PC-3 (cell line): ENCODE measurements at regions not wholly inside any gene's neighbourhood (a gene's known extent, or its start where the extent isn't known, plus 50 kb on each side); places are given as distances from the start of the nearest gene placed in this dataset.

Experiments used
- EZH2 ChIP-seq: fragments of 300-600 bp; sonication (generic); IDR thresholded peaks from one replicate; pipeline ENCODE4 v1.6.1; 2017; ENCODE audit warnings: antibody characterized with exemption, mild to moderate bottlenecking, low read length; ENCODE audit not compliant: unreplicated experiment
- TF ChIP-seq, protein P1 (sequence below): fragments of 300-600 bp; sonication (generic); conservative IDR thresholded peaks from 2 replicates; pipeline ENCODE4 v1.5.1; 2017; ENCODE audit warnings: antibody characterized with exemption, low read depth, mild to moderate bottlenecking, low read length

DNA sequence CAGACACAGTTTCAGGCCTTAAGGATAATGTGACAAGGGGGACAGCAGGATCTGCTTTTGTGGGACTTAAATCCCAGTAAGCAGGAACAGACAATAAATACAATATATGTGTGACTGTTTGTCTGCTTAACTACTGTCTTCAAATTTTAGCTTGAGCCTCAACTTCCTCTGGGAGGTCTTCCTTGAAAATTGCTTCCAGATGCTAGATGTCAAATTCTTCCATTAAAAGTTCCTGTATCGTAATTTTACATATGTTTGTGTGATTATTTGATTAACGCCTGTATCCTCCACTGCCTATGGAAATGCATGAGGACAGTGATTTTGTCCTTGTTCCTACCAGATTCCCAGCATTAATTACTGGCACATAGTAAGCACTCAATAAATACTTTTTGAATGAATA is 385.5 kb downstream of the NDFIP2 start:
- TF ChIP-seq, protein P1, sequence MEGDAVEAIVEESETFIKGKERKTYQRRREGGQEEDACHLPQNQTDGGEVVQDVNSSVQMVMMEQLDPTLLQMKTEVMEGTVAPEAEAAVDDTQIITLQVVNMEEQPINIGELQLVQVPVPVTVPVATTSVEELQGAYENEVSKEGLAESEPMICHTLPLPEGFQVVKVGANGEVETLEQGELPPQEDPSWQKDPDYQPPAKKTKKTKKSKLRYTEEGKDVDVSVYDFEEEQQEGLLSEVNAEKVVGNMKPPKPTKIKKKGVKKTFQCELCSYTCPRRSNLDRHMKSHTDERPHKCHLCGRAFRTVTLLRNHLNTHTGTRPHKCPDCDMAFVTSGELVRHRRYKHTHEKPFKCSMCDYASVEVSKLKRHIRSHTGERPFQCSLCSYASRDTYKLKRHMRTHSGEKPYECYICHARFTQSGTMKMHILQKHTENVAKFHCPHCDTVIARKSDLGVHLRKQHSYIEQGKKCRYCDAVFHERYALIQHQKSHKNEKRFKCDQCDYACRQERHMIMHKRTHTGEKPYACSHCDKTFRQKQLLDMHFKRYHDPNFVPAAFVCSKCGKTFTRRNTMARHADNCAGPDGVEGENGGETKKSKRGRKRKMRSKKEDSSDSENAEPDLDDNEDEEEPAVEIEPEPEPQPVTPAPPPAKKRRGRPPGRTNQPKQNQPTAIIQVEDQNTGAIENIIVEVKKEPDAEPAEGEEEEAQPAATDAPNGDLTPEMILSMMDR = no peak
- no peak for TF ChIP-seq EZH2
